Brain microvascular endothelial cell (primary cell): ENCODE measurements at regions not wholly inside any gene's neighbourhood (a gene's known extent, or its start where the extent isn't known, plus 50 kb on each side); places are given as distances from the start of the nearest gene placed in this dataset.

Source experiments
- DNase-seq: peaks from one replicate; pipeline ENCODE4 v3.0.0-alpha.2; 2020
- H3K27ac ChIP-seq: fragments of 250-450 bp; sonication (Bioruptor Pico); 2 replicates; pipeline ENCODE4 v1.5.1; 2020; ENCODE audit warnings: mild to moderate bottlenecking, moderate library complexity
- H3K27me3 ChIP-seq: fragments of 250-450 bp; sonication (Bioruptor Pico); replicated peaks from 2 replicates; pipeline ENCODE4 v1.5.1; 2020; ENCODE audit warnings: mild to moderate bottlenecking
- H3K36me3 ChIP-seq: fragments of 250-450 bp; sonication (Bioruptor Pico); replicated peaks from 2 replicates; pipeline ENCODE4 v1.5.1; 2020; ENCODE audit warnings: mild to moderate bottlenecking
- H3K4me3 ChIP-seq: 2 replicates; pipeline ENCODE4 v1.5.1; 2011; ENCODE audit warnings: low read depth, mild to moderate bottlenecking, control low read depth, low read length, moderate library complexity
- CTCF ChIP-seq: IDR thresholded peaks from 2 replicates; pipeline ENCODE4 v1.5.1; 2011; ENCODE audit warnings: low read depth, mild to moderate bottlenecking, moderate library complexity, low read length, control low read depth, inconsistent platforms; ENCODE audit errors: missing control alignments
- in situ Hi-C: cut with HindIII; loops from 2 replicates; pipeline ENCODE4 v1.10.0; 2017; ENCODE audit warnings: low sequenced_read_pairs, low pct_ligation_motif_present

- Histone ChIP-seq H3K36me3 (no peaks in the 10 kb centered on the region), H3K4me3 (no peak overlapping the region), H3K27me3 (no peaks in the 10 kb centered on the region), H3K27ac (peak overlapping the region; percentile 15)
- in situ Hi-C loops, result no loop called here
- peak; percentile 64 for DNase-seq
- no peak for TF ChIP-seq CTCF
Measured at GRCh38 chr13:109494925-109495369, 291.4 kb downstream of the IRS2 start.

GRCh38 chr13:109485136-109485794 lies 301.1 kb downstream of the IRS2 start:
- Histone ChIP-seq H3K4me3 (no peak overlapping the region), H3K27me3 (no peaks in the 10 kb centered on the region), H3K27ac (no peak overlapping the region), H3K36me3 (no peaks in the 10 kb centered on the region)
- in situ Hi-C loops, result no loop called here
- DNase-seq, result no peak
- no peak for TF ChIP-seq CTCF

GRCh38 chr13:109483284-109483683 lies 303.1 kb downstream of the IRS2 start:
- peak; percentile 15 for DNase-seq
- no peak overlapping the region for H3K27ac ChIP-seq
- H3K4me3 ChIP-seq, result no peak overlapping the region
- no peaks in the 10 kb centered on the region for H3K27me3 ChIP-seq
- in situ Hi-C loops, result no loop called here
- TF ChIP-seq CTCF, result no peak
- H3K36me3 ChIP-seq, result no peaks in the 10 kb centered on the region

GRCh38 chr13:109481040-109481439 lies 305.3 kb downstream of the IRS2 start:
- TF ChIP-seq CTCF, result no peak
- H3K27me3 ChIP-seq, result no peaks in the 10 kb centered on the region
- in situ Hi-C loops, result no loop called here
- H3K36me3 ChIP-seq, result no peaks in the 10 kb centered on the region
- no peak overlapping the region for H3K4me3 ChIP-seq
- peak overlapping the region; percentile 71 for H3K27ac ChIP-seq
- peak; percentile 88 for DNase-seq

- no peak for TF ChIP-seq CTCF
- in situ Hi-C loops, result no loop called here
Measured at GRCh38 chr13:109480011-109480955, 306.1 kb downstream of the IRS2 start.

More at GRCh38 chr13:109480011-109480955, 306.1 kb downstream of the IRS2 start:
- no peaks in the 10 kb centered on the region for H3K27me3 ChIP-seq
- no peaks in the 10 kb centered on the region for H3K36me3 ChIP-seq
- H3K4me3 ChIP-seq, result no peak overlapping the region
- peak; percentile 72 for DNase-seq
- H3K27ac ChIP-seq, result peak overlapping the region; percentile 71
